Stomach (tissue), 4 donors: ENCODE measurements at regions not wholly inside any gene's neighbourhood (a gene's known extent, or its start where the extent isn't known, plus 50 kb on each side); places are given as distances from the start of the nearest gene placed in this dataset.

ENCODE experiments used
- CTCF ChIP-seq, 7 experiments: fragments of 450-650 bp in 4 of 7; fragments of 200-600 bp in 3 of 7; sonication (generic) in 3 of 7; IDR thresholded peaks; one replicate each; pipeline ENCODE4 v1.5.1; 2016 to 2019; ENCODE audit warnings: antibody characterized with exemption in 7 of 7, control low read depth in 2 of 7, mild to moderate bottlenecking in 1 of 7
- POLR2A ChIP-seq, 4 donors: fragments of 450-650 bp; IDR thresholded peaks; one replicate each; pipeline ENCODE4 v1.6.1; 2016; ENCODE audit warnings: antibody characterized with exemption in 4 of 4, control low read depth in 2 of 4, mild to moderate bottlenecking in 1 of 4, moderate library complexity in 1 of 4
- POLR2AphosphoS5 ChIP-seq, 3 donors: sonication (generic); formaldehyde crosslinking; IDR thresholded peaks; one replicate each; pipeline ENCODE4 v1.6.1; 2016; ENCODE audit warnings: antibody characterized with exemption in 3 of 3

- TF ChIP-seq CTCF (IDR thresholded peaks at IDR 0.05) = no peak
- no peak for TF ChIP-seq POLR2A (IDR thresholded peaks at IDR 0.05)
- no peak for TF ChIP-seq POLR2AphosphoS5 (IDR thresholded peaks at IDR 0.05)
Measured at GRCh38 chr20:24796236-24796635, 152.8 kb upstream of the CST7 start.
